Activated CD4-positive, alpha-beta T cell treated with anti-CD3 and anti-CD28 coated beads, Interleukin-2, amount 50 U/mL, for 16 hours (primary cell): ENCODE measurements at regions not wholly inside any gene's neighbourhood (a gene's known extent, or its start where the extent isn't known, plus 50 kb on each side); places are given as distances from the start of the nearest gene placed in this dataset.

Experiments used
- DNase-seq: peaks from one replicate; pipeline ENCODE4 v3.0.0-alpha.2; 2020

GRCh38 chr12:89181271-89181920 lies 170.9 kb downstream of the DUSP6 start:
- DNase-seq: peak; percentile 77

GRCh38 chr12:89180496-89180895 lies 171.8 kb downstream of the DUSP6 start:
- DNase-seq: peak; percentile 44

- DNase-seq: no peak
These were observed 172.3 kb downstream of the DUSP6 start for GRCh38 chr12:89179983-89180382.

- DNase-seq: no peak
These were observed 173.1 kb downstream of the DUSP6 start for GRCh38 chr12:89179245-89179644.

- DNase-seq: no peak
These were observed 174.4 kb downstream of the DUSP6 start for GRCh38 chr12:89177802-89178395.

GRCh38 chr12:89176676-89177075 lies 175.6 kb downstream of the DUSP6 start:
- no peak for DNase-seq

- no peak for DNase-seq
These were observed 178.6 kb downstream of the DUSP6 start for GRCh38 chr12:89173678-89174077.

GRCh38 chr12:89173096-89173495 lies 179.2 kb downstream of the DUSP6 start:
- no peak for DNase-seq

GRCh38 chr12:89172224-89172623 lies 180.1 kb downstream of the DUSP6 start:
- DNase-seq: no peak

GRCh38 chr12:89169321-89169720 lies 183.0 kb downstream of the DUSP6 start:
- no peak for DNase-seq

GRCh38 chr12:89167986-89168385 lies 184.3 kb downstream of the DUSP6 start:
- no peak for DNase-seq

- DNase-seq: peak; percentile 24
These were observed 185.8 kb downstream of the DUSP6 start for GRCh38 chr12:89166525-89166934.

- DNase-seq: no peak
These were observed 186.2 kb downstream of the DUSP6 start for GRCh38 chr12:89166121-89166520.

- no peak for DNase-seq
These were observed 186.6 kb downstream of the DUSP6 start for GRCh38 chr12:89165703-89166102.

- DNase-seq: no peak
These were observed 188.4 kb downstream of the DUSP6 start for GRCh38 chr12:89163918-89164317.

- DNase-seq: peak; percentile 90
These were observed 189.6 kb downstream of the DUSP6 start for GRCh38 chr12:89162589-89163261.

- no peak for DNase-seq
These were observed 190.7 kb downstream of the DUSP6 start for GRCh38 chr12:89161557-89161956.

- DNase-seq: peak; percentile 66
These were observed 191.6 kb downstream of the DUSP6 start for GRCh38 chr12:89160716-89161123.

- DNase-seq: no peak
These were observed 194.9 kb downstream of the DUSP6 start for GRCh38 chr12:89157413-89157812.

- peak; percentile 33 for DNase-seq
These were observed 195.4 kb downstream of the DUSP6 start for GRCh38 chr12:89156862-89157262.

- DNase-seq: peak; percentile 18
These were observed 196.0 kb downstream of the DUSP6 start for GRCh38 chr12:89156340-89156739.

- DNase-seq: no peak
These were observed 196.5 kb downstream of the DUSP6 start for GRCh38 chr12:89155826-89156225.

GRCh38 chr12:89154743-89155499 lies 197.4 kb downstream of the DUSP6 start:
- DNase-seq: no peak

GRCh38 chr12:89153341-89153740 lies 199.0 kb downstream of the DUSP6 start:
- no peak for DNase-seq
